ENCODE measurements at regions not wholly inside any gene's neighbourhood (a gene's known extent, or its start where the extent isn't known, plus 50 kb on each side); places are given as distances from the start of the nearest gene placed in this dataset.
"Not testable (repeated sequence)": the region's sequence is repeated elsewhere in the genome, so short reads cannot be mapped to it uniquely, and the experiment has no call there.

DNA sequence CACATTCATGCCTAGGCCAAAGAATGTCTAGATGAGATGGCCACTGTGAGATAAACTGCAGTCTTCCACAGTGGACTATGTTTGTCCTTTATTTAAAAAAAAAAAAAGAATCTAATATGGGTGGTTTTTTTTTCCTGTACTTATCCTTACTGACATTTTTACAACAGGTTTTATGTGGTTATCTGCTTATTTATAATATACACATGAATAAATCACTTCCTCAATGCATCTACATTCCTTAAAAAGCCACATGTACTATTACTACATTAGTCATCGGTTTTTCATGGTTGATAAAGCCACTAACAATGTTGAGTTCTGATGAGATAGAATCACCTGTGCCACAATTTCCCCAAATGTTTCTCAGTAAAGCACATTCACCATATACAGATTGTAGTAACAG is 341.3 kb upstream of the THBS1 start:
- DNase-seq (ENCODE audit: low read depth in 2 of 2): no peak

DNA sequence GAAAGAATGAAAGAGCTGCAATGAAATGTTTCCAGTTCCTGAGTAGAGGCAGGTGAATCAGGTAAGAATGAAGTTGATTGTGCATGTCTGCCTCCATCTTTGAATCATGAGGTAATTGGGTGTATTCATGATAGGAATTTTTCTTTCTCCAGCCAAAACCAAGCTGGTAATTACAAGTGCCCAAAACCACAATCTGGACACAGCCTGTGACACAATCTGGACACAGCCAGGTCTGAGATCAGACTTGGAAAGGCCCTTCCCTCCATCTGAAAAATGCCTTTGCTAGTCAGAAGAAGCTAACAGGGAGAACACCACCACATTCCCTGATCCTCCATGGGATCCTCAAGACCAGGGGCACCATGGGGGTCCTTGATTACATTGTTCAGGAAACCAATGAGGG is 338.5 kb upstream of the THBS1 start:
- no peak for DNase-seq (ENCODE audit: low read depth in 2 of 2)

DNA sequence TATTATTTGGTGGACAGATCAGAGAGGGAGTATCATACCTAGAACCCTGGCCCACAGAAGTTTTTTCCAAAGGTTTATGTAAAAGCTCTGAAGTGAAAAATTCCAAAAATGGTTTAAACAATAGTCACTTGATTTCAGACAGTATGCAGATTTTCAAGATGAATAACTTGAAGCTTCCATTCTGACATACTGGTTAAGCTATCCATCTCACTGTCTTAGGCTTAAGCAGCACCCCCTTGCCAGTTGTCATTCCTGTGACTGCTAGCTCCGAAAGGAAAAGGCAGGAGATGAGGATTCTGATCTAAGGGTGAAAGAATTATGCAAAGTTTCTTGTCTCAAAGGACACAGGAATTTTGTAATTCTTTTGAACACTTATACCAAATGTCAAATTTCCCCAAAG is 337.5 kb upstream of the THBS1 start:
- no peak for DNase-seq (ENCODE audit: low read depth in 2 of 2)

DNA sequence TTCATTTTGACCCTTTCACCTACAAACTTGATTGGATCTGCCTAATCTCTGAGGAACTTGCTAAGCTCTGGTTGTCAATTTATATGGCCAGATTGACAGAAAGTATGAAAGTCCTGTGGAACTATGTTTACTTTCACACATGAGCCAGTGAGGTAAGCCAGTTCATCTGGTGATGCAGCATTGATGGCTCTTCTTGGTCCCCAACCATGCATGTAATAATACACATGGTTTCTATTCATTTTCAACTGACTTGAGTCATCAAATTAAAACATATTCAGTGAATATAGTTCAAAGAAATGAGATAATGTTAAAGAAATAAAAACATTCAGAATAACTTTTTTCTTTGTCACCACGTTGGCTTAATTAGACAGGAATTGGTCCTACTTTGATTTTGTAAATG is 336.1 kb upstream of the THBS1 start:
- no peak for DNase-seq (ENCODE audit: low read depth in 2 of 2)

DNA sequence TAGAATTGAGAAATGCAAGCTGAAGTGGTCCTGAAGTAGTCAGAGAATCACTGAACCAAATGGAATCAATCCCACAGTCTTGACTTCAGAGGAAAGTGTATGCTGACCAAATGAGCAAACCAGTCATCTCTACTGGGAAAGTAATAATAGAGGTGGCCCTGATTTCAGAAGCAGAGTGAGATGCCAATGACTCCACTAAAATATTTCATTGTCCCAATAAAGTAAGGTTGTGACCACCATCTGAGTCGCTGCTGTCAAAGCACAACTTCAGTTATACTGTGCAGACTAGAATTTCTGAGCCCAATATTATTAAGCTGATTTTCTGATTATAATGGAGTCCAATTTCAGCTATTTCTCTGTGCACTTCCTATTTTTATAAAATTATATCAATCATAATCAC is 334.4 kb upstream of the THBS1 start:
- no peak for DNase-seq (ENCODE audit: low read depth in 2 of 2)

DNA sequence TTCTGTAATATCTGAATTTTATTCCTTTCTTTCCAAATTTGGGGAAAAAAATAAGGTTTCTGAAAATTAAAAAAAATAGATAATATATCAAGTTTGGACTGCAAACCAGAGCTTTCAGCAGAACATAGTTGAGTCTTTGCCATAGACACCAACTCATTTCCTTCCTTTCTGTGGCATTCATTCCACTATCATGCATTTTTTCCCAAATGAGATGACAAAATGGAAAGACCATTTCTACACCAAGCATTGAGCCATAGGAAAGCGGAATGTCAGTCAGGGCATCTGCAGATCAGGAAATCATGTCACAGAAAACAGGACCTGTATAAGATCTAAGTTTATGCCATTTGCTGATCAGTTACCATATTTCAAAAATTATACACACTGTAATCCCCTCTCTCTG is 333.3 kb upstream of the THBS1 start:
- DNase-seq (ENCODE audit: low read depth in 2 of 2): no peak

DNA sequence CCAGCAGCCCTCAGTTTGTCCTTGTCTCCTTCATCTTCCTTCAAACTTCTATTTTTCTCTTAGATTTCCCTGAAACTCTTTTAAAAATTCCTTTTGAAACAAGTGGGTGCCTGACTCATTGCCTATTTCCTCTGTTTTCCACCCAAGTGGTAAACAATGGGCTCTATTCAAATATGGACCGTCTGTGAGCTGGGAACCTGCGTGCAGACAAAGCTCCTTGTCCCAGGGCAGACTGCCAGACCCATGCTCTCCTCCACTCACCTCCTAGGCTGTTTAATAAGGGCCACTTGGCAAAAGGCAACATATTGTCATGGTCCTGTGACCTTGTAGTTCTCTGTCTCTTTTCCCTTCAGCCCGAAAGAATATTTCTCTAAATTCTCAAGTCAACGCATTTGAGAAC is 332.7 kb upstream of the THBS1 start:
- no peak for DNase-seq (ENCODE audit: low read depth in 2 of 2)

DNA sequence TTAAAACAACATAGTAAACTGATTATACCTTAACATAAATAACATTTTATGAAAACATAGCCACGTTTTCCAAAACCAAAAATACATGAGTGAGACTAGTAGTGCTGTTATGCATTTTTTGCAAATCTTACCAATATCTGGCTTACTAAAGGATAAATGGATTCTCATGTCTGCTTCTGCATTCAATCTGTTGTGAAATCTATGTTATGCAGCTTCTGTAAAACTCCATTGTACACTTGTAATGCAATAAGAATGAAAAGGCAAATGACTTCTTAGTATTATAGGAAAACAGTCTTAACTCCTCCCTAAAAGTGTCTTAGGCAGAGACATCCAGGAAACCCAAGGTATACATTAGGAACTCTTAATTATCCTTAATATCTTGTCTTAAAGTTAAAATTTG is 330.9 kb upstream of the THBS1 start:
- no peak for DNase-seq (ENCODE audit: low read depth in 2 of 2)

DNA sequence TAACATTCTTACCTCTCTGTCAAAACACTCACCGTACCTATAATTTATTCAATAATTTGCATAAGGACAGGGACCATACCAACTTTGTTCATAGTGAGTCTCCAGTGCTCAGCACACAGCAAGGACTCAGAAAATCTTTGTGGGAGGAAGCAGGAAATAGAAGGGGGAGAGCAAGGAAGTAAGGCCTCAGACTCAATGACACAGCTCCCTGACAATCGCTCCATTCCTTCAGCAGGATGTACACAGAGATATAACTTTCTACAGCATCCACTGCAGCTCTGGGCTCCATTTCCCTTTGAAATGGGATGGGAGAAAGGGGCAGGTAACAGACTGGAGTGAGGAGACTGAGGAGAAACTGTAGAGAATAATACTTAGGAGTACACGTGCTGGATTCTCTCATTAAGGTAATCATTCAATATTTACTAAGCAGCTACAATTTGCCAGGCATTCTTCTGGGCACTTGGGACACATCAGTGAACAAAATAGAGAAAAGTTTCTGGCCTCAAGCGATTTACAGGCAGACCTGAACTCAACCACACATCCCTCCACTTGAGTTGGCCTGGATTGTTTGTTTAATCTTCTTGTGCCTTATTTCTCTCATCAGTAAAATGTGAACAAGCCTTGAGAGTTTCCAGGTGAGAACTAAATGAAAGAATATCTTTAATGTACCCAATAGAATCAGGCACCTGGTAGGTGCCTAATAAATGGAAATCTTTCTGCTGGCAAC is 330.3 kb upstream of the THBS1 start:
- DNase-seq (ENCODE audit: low read depth in 2 of 2): no peak

DNA sequence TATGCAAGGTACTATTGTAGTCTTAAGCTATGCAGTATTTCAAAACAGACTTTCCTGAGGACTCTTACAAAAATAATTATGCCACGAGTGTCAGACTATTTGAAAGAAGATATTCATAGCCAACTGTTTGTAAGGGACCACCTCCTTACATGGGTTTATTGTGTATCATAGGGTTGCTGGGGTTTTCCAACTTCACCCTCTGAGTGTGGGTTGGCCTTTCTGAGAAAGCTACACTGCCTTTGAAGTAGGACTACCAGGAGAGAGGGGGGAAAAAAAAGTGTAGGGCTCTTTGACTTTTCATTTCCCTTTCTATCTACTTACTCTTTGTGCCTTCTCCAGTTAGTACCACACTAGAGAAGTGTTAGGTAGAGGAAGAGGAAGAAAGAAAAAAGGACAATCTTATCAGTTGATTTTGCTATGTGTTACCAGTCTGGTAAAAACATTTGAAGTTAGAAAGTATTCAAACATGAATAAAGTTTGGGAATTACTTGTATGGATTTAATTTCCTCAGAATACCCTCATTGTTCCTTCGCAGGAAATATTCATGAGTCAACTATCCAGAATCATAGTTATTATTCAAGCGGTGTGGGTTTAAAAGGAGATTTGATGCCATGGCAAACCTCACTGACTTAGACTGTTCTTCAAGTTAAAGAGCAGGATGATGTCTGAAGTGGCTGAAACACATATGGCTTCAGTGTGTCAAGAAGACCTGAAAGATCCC is 329.3 kb upstream of the THBS1 start:
- no peak for DNase-seq (ENCODE audit: low read depth in 2 of 2)

DNA sequence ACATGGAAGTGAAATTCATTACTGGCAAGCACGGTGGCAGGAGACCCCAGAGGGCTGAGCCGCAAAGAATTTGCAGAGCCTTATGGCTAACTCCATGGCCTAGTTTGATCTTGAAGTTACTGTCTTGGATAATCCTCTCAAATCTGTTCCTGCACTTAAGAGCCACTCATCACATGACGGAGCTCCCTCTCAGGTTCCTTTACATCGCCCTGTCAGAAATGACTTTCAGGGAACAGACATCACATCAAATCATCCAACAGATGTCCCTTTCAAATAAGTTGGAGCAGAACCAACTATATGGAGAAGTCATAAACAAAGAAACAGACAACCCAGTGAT is 328.8 kb upstream of the THBS1 start:
- DNase-seq (ENCODE audit: low read depth in 2 of 2): no peak

DNA sequence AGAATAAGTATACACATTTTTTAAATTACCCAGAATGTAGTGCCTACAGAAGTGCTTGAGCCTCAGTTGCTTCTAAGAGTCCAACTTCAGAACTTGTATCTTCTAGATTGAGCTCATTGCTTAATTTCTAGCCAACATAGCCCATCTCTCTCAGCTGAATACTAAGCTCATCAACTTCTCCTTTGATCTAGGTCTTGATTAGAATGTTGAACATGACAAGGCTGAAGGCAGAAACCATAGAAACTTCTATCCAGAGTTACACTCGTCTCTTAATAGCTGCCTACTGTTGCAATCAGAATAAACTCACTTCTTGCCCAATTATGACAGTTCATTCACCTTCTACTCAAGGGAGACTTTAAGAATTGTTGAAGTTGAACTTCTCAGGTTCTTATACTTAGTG is 327.3 kb upstream of the THBS1 start:
- DNase-seq (ENCODE audit: low read depth in 2 of 2): no peak

DNA sequence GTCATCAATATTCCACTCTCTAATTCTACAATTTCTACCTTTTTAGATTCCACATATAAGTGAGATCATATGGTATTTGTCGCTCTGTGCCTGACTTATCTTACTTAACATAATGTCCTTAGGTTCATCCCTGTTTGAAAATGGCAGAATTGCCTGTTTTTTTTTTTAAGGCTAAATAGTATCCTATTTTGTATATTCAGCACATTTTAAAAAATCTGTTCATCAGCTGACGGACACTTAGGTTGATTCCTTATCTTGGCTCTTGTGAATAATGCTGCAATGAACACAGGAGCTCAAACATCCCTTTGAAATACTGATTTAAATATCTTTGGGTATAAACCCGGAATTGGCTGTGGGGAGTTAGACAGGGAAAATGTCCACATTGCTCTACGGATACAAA is 326.7 kb upstream of the THBS1 start:
- DNase-seq (ENCODE audit: low read depth in 2 of 2): no peak

DNA sequence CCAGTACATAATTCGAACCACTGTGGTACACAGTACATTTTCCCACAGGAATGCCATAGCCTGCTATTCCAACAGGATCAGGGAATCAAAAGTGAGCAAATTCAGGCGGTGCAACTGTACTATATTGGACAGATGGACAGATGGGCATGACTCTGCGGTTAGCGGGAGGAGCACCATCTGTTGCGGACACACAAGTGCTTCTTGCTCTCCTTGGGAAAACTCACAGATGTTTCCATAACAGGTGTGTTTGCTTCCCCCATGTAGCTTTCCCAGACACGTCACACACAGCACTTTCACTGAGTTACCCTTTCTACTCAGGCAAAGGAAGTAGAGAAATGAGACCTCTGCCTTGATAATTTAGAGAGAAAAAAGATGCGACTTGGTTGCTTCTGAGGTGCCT is 325.1 kb upstream of the THBS1 start:
- DNase-seq (ENCODE audit: low read depth in 2 of 2): no peak

DNA sequence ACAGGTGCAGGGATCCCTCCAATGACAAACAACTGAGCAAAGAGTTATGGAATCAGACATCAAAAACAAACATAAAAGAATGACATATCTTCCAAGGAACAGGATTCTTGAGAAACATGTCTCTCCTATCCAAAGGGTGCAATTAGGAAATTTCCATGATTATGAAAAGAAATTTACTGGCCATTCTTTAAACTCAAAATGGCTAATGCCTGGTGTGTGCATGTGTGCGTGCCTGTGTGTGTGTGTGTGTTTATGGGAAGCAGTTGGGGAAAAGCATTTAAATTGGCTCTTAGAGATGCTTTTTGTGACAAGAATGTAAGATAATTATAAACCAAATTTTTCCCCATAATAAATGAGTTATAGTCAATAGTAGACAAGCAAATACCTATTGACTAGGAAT is 320.5 kb upstream of the THBS1 start:
- DNase-seq (ENCODE audit: low read depth in 2 of 2): no peak

DNA sequence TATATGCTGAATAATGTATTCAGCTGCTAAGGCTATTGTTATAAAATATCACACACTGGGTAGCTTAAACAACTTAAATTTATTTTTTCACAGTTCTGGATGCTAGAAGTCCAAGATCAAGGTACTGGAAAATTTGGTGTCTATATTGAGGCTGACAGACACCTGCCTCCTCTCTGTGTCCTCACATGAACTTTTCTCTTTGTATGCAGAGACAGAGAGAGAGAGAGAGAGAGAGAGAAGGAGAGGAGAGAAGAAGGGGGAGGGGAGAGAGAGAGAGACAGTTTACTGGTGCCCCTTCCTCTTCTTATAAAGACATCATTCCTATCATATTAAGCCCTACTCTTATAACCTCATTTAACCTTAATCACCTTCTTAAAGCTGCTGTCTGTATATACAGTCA is 320.1 kb upstream of the THBS1 start:
- DNase-seq (ENCODE audit: low read depth in 2 of 2): no peak

DNA sequence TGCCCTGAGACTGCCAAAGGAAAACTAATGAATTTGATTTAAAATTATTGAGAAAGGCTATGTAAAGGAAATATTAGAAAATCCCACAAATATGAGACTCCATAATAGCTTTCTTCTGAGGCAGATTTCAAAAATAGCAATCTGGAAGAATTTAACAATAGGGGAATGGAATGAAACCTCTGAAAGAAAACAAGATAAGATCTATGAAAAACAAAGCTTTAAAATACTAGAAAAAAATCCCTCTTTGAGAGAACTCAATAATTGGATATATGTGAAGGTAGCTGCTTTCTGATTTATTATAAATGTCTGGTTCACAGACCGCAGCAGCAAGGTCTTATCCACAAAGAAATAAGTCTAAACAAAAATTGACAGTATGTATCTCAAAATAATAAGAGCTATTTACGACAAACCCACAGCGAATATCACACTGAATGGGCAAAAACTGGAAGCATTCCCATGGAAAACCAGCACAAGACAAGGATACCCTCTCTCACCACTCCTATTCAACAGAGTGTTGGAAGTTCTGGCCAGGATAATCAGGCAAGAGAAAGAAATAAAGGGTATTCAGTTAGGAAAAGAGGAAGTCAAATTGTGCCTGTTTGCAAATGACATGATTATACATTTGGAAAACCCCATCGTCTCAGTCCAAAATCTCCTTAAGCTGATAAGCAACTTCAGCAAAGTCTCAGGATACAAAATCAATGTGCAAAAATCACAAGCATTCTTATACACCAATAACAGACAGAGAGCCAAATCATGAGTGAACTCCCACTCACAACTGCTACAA is 319.3 kb upstream of the THBS1 start:
- not testable (repeated sequence) for DNase-seq (ENCODE audit: low read depth in 2 of 2)

DNA sequence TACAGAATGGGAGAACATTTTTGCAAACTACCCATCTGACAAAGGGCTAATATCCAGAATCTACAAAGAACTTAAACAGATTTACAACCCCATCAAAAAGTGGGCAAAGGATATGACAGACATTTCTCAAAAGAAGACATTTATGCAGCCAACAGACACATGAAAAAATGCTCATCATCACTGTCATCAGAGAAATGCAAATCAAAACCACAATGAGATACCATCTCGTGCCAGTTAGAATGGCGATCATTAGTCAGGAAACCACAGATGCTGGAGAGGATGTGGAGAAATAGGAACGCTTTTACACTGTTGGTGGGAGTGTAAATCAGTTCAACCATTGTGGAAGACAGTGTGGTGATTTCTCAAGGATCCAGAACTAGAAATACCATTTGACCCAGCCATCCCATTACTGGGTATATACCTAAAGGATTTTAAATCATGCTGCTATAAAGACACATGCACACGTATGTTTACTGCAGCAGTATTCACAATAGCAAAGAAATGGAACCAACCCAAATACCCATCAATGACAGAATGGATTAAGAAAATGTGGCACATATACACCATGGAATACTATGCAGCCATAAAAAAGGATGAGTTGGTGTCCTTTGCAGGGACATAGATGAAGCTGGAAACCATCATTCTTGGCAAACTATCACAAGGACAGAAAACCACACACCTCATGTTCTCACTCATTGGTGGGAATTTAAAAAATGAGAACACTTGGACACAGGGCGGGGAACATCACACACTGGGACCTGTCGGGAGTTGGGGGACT is 317.7 kb upstream of the THBS1 start:
- not testable (repeated sequence) for DNase-seq (ENCODE audit: low read depth in 2 of 2)

DNA sequence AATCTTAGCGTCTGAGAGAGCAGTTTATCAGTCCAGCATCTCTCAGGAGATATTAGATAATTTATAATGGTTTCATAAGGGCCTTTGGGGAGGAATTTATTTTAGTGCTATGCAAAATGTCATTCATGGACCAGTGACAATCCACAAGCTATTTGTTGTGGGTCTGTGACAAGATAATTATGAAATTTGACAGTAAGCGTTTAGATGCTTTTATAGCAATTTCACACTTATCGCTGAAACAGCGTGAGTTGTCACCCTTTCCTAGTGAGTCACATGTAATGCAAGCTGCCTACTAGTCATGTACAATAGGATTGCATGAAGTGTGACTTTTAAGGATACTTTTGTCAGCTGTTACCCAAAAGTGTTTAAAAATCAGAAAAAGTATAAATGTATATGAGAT is 315.6 kb upstream of the THBS1 start:
- no peak for DNase-seq (ENCODE audit: low read depth in 2 of 2)

DNA sequence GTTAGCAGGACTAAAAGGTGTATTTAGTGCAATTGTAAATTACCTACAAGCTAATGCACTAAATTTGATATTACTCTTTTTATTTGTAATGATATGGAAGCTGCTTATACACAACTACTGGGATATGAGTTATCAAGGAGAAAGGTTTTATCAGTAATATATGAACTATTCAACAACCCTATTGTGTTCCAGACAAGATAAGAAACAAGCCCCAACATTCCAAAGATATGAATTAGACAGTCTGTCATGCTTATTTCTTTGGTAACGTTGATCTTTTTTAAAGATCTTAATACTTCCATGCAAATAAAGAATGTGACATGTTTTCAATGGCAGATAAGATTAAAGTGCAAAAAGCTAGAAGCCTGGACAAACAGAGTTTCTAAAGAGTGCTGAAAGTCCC is 314.0 kb upstream of the THBS1 start:
- DNase-seq (ENCODE audit: low read depth in 2 of 2): no peak

DNA sequence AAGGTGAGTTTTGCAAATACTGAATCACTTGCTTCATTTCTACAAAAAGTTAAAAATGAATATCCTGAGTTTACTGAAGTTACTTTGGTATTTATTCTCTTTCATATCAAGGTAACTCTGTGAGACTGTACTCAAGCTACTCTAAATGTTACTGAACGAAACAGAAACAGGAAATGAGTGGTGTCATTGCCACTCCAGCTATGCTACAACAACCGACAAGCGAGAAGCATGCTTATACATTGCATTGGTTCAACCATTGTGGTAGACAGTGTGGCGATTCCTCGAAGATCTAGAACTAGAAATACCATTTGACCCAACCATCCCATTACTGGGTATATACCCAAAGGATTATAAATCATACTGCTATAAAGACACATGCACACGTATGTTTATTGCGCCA is 313.2 kb upstream of the THBS1 start:
- no peak for DNase-seq (ENCODE audit: low read depth in 2 of 2)

DNA sequence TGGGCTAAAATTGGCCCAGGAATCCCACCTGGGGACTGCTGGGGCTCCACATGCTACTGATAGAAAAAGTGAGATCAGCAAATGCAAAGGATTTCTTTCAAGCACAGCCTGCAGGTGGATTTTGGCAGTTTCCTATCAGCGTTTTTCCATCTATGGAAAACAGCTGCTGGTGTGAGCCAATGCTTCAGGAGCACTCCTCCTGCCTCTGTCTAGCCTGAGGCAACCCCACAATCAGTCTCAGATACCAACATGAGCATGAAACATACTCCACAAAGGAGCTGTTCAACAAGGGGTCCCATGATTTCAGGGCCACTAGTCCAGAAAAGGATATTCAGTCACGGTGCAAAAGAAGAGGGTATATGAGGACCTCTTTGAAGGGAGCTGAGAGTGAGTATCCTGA is 311.5 kb upstream of the THBS1 start:
- DNase-seq (ENCODE audit: low read depth in 2 of 2): no peak

Data from stimulated activated CD8-positive, alpha-beta memory T cell treated with anti-CD3 and anti-CD28 coated beads, Interleukin-2, amount 100 ng/mL, for 1 hour (primary cell).